Activated naive CD4-positive, alpha-beta T cell treated with anti-CD3 and anti-CD28 coated beads, Interleukin-2, amount 50 U/mL, for 72 hours (primary cell): ENCODE measurements at regions not wholly inside any gene's neighbourhood (a gene's known extent, or its start where the extent isn't known, plus 50 kb on each side); places are given as distances from the start of the nearest gene placed in this dataset.
"Not testable (repeated sequence)": the region's sequence is repeated elsewhere in the genome, so short reads cannot be mapped to it uniquely, and the experiment has no call there.

Source experiments
- ATAC-seq, 2 donors: fragments of 150-1000 bp; cut with Tn5 transposase; 2 replicates each; pipeline ENCODE4 v1.10.0; 2021; ENCODE audit warnings: mild to moderate bottlenecking in 2 of 2, moderate library complexity in 2 of 2
- DNase-seq, 2 donors: peaks; one replicate each; pipeline ENCODE4 v3.0.0; 2021 to 2022; ENCODE audit warnings: low spot score in 2 of 2
- H3K27ac Mint-ChIP-seq, 2 donors: one replicate each; pipeline ENCODE4 v1.8.0; 2022; ENCODE audit warnings: mild to moderate bottlenecking in 2 of 2, mixed read lengths in 2 of 2
- H3K36me3 Mint-ChIP-seq, 2 donors: one replicate each; pipeline ENCODE4 v1.8.0; 2022; ENCODE audit warnings: mixed read lengths in 2 of 2
- H3K9me3 Mint-ChIP-seq, 2 donors: one replicate each; pipeline ENCODE4 v1.8.0; 2022; ENCODE audit warnings: mixed read lengths in 2 of 2

GRCh38 chr6:112955743-112956142 is 608.6 kb downstream of the RFPL4B start:
- ATAC-seq, H3K36me3 Mint-ChIP-seq, DNase-seq, H3K27ac Mint-ChIP-seq: not testable (repeated sequence)
- peaks cover 8 to 11% of the 10 kb centered on the region in 2 donors for H3K9me3 Mint-ChIP-seq

GRCh38 chr6:112956696-112957535 is 609.8 kb downstream of the RFPL4B start:
- DNase-seq = no peak
- no peak overlapping the region for H3K27ac Mint-ChIP-seq
- H3K36me3 Mint-ChIP-seq = no peaks in the 10 kb centered on the region
- H3K9me3 Mint-ChIP-seq = peaks cover 11 to 12% of the 10 kb centered on the region in 2 donors
- no peak for ATAC-seq

- ATAC-seq (no peak), DNase-seq (no peak)
- Mint-ChIP-seq H3K27ac (no peak overlapping the region), H3K9me3 (peaks cover 11 to 15% of the 10 kb centered on the region in 2 donors), H3K36me3 (no peaks in the 10 kb centered on the region)
Observed at GRCh38 chr6:112957536-112957916, 610.4 kb downstream of the RFPL4B start.

- not testable (repeated sequence) for DNase-seq, H3K27ac Mint-ChIP-seq, ATAC-seq, H3K36me3 Mint-ChIP-seq
- peaks cover 8 to 15% of the 10 kb centered on the region in 2 donors for H3K9me3 Mint-ChIP-seq
Observed at GRCh38 chr6:112960130-112960529, 613.0 kb downstream of the RFPL4B start.

- peaks cover 11 to 18% of the 10 kb centered on the region in 2 donors for H3K9me3 Mint-ChIP-seq
- no peak overlapping the region for H3K27ac Mint-ChIP-seq
- DNase-seq (no peak), ATAC-seq (no peak)
- no peaks in the 10 kb centered on the region for H3K36me3 Mint-ChIP-seq
Observed at GRCh38 chr6:112967974-112968373, 620.8 kb downstream of the RFPL4B start.

GRCh38 chr6:112971651-112972050 is 624.5 kb downstream of the RFPL4B start:
- no peak for ATAC-seq
- no peaks in the 10 kb centered on the region for H3K36me3 Mint-ChIP-seq
- no peak for DNase-seq
- H3K27ac Mint-ChIP-seq = no peak overlapping the region
- peaks cover 22 to 24% of the 10 kb centered on the region in 2 donors for H3K9me3 Mint-ChIP-seq

- not testable (repeated sequence) for ATAC-seq, H3K36me3 Mint-ChIP-seq, DNase-seq, H3K27ac Mint-ChIP-seq
- H3K9me3 Mint-ChIP-seq = peaks cover 11 to 18% of the 10 kb centered on the region in 2 donors
Observed at GRCh38 chr6:112974931-112975330, 627.8 kb downstream of the RFPL4B start.

GRCh38 chr6:112976579-112976978 is 629.4 kb downstream of the RFPL4B start:
- peaks cover 11 to 16% of the 10 kb centered on the region in 2 donors for H3K9me3 Mint-ChIP-seq
- H3K27ac Mint-ChIP-seq = not testable (repeated sequence)

GRCh38 chr6:112979830-112980229 is 632.7 kb downstream of the RFPL4B start:
- no peak for DNase-seq
- peaks cover 4 to 7% of the 10 kb centered on the region in 2 donors for H3K9me3 Mint-ChIP-seq
- ATAC-seq = no peak
- H3K27ac Mint-ChIP-seq = no peak overlapping the region
- no peaks in the 10 kb centered on the region for H3K36me3 Mint-ChIP-seq

More at GRCh38 chr6:112976579-112976978, 629.4 kb downstream of the RFPL4B start:
- not testable (repeated sequence) for ATAC-seq, H3K36me3 Mint-ChIP-seq, DNase-seq

GRCh38 chr6:112980676-112981075 is 633.5 kb downstream of the RFPL4B start:
- no peaks in the 10 kb centered on the region for H3K36me3 Mint-ChIP-seq
- DNase-seq (no peak), ATAC-seq (no peak)
- H3K9me3 Mint-ChIP-seq = peaks cover 0 to 4% of the 10 kb centered on the region in 2 donors
- H3K27ac Mint-ChIP-seq = no peak overlapping the region

GRCh38 chr6:112983713-112984261 is 636.7 kb downstream of the RFPL4B start:
- no peak for ATAC-seq
- no peak for DNase-seq
- H3K36me3 Mint-ChIP-seq = no peaks in the 10 kb centered on the region
- peaks cover 0 to 4% of the 10 kb centered on the region in 2 donors for H3K9me3 Mint-ChIP-seq
- H3K27ac Mint-ChIP-seq = no peak overlapping the region

- no peaks in the 10 kb centered on the region for H3K36me3 Mint-ChIP-seq
- no peak for ATAC-seq
- no peak for DNase-seq
- H3K27ac Mint-ChIP-seq = no peak overlapping the region
- peaks cover 0 to 8% of the 10 kb centered on the region in 2 donors for H3K9me3 Mint-ChIP-seq
Observed at GRCh38 chr6:112984899-112985298, 637.8 kb downstream of the RFPL4B start.

- Mint-ChIP-seq H3K27ac (no peak overlapping the region), H3K9me3 (peaks cover 9 to 14% of the 10 kb centered on the region in 2 donors), H3K36me3 (no peaks in the 10 kb centered on the region)
- DNase-seq (no peak), ATAC-seq (no peak)
Observed at GRCh38 chr6:112986321-112986720, 639.2 kb downstream of the RFPL4B start.

- ATAC-seq = no peak
Observed at GRCh38 chr6:112988748-112989147, 641.6 kb downstream of the RFPL4B start.

GRCh38 chr6:112990971-112991370 is 643.8 kb downstream of the RFPL4B start:
- Mint-ChIP-seq H3K36me3 (no peaks in the 10 kb centered on the region), H3K27ac (no peak overlapping the region)

More at GRCh38 chr6:112988748-112989147, 641.6 kb downstream of the RFPL4B start:
- H3K36me3 Mint-ChIP-seq = no peaks in the 10 kb centered on the region
- no peak overlapping the region for H3K27ac Mint-ChIP-seq
- peaks cover 9 to 14% of the 10 kb centered on the region in 2 donors for H3K9me3 Mint-ChIP-seq
- no peak for DNase-seq

GRCh38 chr6:112991912-112992311 is 644.8 kb downstream of the RFPL4B start:
- Mint-ChIP-seq H3K36me3 (no peaks in the 10 kb centered on the region), H3K9me3 (peaks cover 10 to 11% of the 10 kb centered on the region in 2 donors), H3K27ac (no peak overlapping the region)
- no peak for DNase-seq
- ATAC-seq = no peak

More at GRCh38 chr6:112990971-112991370, 643.8 kb downstream of the RFPL4B start:
- ATAC-seq (no peak), DNase-seq (no peak)
- H3K9me3 Mint-ChIP-seq = peaks cover 10 to 11% of the 10 kb centered on the region in 2 donors

GRCh38 chr6:112997421-112998085 is 650.4 kb downstream of the RFPL4B start:
- no peak overlapping the region for H3K27ac Mint-ChIP-seq
- H3K36me3 Mint-ChIP-seq = no peaks in the 10 kb centered on the region
- peaks cover 0 to 8% of the 10 kb centered on the region in 2 donors for H3K9me3 Mint-ChIP-seq
- ATAC-seq = no peak
- DNase-seq = no peak
